Upper lobe of left lung (tissue), 6 donors: ENCODE measurements at regions not wholly inside any gene's neighbourhood (a gene's known extent, or its start where the extent isn't known, plus 50 kb on each side); places are given as distances from the start of the nearest gene placed in this dataset.

Experiments
- ATAC-seq, 2 donors: fragments of 200-7000 bp; cut with Tn5 transposase; one replicate each; pipeline ENCODE4 v1.9.1; 2022; ENCODE audit warnings: mild to moderate bottlenecking in 2 of 2, moderate library complexity in 2 of 2; ENCODE audit not compliant: low FRiP score in 2 of 2
- DNase-seq, 2 donors: peaks; one replicate each; pipeline ENCODE4 v3.0.0-alpha.2; 2019 to 2020
- H3K27ac ChIP-seq, 4 donors: fragments of 200-600 bp; sonication (generic); one replicate each; pipeline ENCODE4 v1.5.1; 2016 to 2019
- H3K27me3 ChIP-seq, 4 donors: fragments of 200-600 bp; sonication (generic); one replicate each; pipeline ENCODE4 v1.5.1; 2017 to 2019
- H3K36me3 ChIP-seq, 4 donors: fragments of 200-600 bp; sonication (generic); one replicate each; pipeline ENCODE4 v1.5.1; 2016 to 2019
- H3K4me1 ChIP-seq, 4 donors: fragments of 200-600 bp; sonication (generic); one replicate each; pipeline ENCODE4 v1.5.1; 2018 to 2019
- H3K4me3 ChIP-seq, 4 donors: fragments of 200-600 bp; sonication (generic); one replicate each; pipeline ENCODE4 v1.5.1; 2017 to 2019; ENCODE audit warnings: mild to moderate bottlenecking in 2 of 4, moderate library complexity in 1 of 4
- H3K9me3 ChIP-seq, 4 donors: fragments of 200-600 bp; sonication (generic); one replicate each; pipeline ENCODE4 v1.5.1; 2018 to 2019
- EP300 ChIP-seq, 4 donors: sonication (generic); formaldehyde crosslinking; IDR thresholded peaks; one replicate each; pipeline ENCODE4 v1.5.1; 2017; ENCODE audit warnings: antibody characterized with exemption in 4 of 4, control low read depth in 2 of 4
- POLR2A ChIP-seq, 4 donors: fragments of 450-650 bp; IDR thresholded peaks; one replicate each; pipeline ENCODE4 v1.5.1; 2016 to 2017; ENCODE audit warnings: antibody characterized with exemption in 4 of 4, mild to moderate bottlenecking in 2 of 4
- POLR2AphosphoS5 ChIP-seq, 2 donors: sonication (generic); formaldehyde crosslinking; IDR thresholded peaks; one replicate each; pipeline ENCODE4 v1.5.1; 2017; ENCODE audit warnings: antibody characterized with exemption in 2 of 2
- WGBS, 2 donors: methylation state at CpG; one replicate each; pipeline ENCODE4 v1.1.5; 2017 to 2018; 5-methylcytosine and 5-hydroxymethylcytosine counted together
- TF ChIP-seq, protein P1 (sequence below), 6 experiments: fragments of 450-650 bp in 4 of 6; fragments of 200-600 bp in 2 of 6; sonication (generic) in 2 of 6; IDR thresholded peaks; one replicate each; pipeline ENCODE4 v1.5.1; 2016 to 2019; ENCODE audit warnings: antibody characterized with exemption in 6 of 6
- donor health status: DM: no; HTN: no; CAD: no; lungs with moderate emphysema.
- donor health status: DM: no; HTN: yes; CAD: no; lungs with severe emphysema.

DNA sequence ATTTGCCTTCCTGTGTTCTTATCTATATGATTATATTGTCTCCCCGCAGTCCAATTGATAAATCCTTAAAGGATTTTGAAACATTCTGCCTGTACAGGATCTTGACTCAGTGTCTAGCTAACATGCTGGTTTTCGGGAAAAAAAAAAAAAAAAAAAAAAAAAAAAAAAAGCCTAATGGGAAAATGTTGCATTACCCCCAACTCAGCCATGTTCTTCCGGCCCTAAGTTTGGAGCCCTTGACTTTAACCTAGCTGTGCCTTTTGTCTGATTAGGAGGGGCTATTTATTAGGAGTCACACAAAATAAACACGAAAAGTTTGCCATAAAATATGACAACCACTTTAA, 244.4 kb upstream of the TCF21 start:
- no peak overlapping the region for H3K27ac ChIP-seq
- WGBS, 2 donors = 64 to 70% methylated on average over 4 of the region's 4 CpGs
- no peaks in the 10 kb centered on the region for H3K4me1 ChIP-seq
- H3K27me3 ChIP-seq = no peaks in the 10 kb centered on the region
- no peaks in the 10 kb centered on the region for H3K9me3 ChIP-seq
- ATAC-seq (no peak), DNase-seq (no peak)
- no peak for TF ChIP-seq POLR2AphosphoS5 (IDR thresholded peaks at IDR 0.05)
- no peak for TF ChIP-seq EP300 (IDR thresholded peaks at IDR 0.05)
- TF ChIP-seq, protein P1, sequence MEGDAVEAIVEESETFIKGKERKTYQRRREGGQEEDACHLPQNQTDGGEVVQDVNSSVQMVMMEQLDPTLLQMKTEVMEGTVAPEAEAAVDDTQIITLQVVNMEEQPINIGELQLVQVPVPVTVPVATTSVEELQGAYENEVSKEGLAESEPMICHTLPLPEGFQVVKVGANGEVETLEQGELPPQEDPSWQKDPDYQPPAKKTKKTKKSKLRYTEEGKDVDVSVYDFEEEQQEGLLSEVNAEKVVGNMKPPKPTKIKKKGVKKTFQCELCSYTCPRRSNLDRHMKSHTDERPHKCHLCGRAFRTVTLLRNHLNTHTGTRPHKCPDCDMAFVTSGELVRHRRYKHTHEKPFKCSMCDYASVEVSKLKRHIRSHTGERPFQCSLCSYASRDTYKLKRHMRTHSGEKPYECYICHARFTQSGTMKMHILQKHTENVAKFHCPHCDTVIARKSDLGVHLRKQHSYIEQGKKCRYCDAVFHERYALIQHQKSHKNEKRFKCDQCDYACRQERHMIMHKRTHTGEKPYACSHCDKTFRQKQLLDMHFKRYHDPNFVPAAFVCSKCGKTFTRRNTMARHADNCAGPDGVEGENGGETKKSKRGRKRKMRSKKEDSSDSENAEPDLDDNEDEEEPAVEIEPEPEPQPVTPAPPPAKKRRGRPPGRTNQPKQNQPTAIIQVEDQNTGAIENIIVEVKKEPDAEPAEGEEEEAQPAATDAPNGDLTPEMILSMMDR (IDR thresholded peaks at IDR 0.05) = no peak
- no peak for TF ChIP-seq POLR2A (IDR thresholded peaks at IDR 0.05)
- H3K36me3 ChIP-seq = no peaks in the 10 kb centered on the region
- no peak overlapping the region for H3K4me3 ChIP-seq

DNA sequence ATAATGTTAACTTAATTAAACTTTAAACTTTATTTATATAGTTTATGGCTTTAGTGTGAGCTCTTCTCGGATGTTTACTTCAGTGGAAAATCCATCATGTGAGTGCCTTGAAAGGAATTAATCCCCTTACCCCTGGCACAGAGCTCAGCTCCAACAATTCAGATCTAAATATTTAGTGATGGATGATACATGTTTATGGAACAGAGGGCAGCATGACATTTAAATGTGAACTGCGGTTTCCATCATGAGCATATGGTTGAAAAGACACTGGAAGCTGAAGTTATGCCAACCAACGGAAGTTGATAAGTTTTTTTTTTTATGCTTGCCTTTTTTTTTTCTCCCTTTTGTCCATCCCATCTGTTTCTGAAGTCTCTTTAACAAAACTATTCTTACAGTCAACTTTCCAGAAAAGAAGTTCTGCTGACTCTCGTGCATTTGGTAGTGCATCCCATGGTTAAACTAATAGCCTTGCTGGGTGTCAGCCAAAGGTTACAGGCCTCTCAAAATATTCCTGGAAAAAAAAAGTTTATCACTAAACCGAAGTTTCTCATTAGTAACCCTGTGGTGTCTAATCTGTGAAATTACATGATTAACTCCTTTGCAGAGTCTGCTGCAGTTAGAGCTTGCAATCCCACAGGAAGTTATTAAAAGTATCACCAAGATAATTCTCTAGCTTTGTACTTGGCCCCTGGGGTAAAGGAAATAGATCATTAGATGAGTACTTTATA, 243.9 kb upstream of the TCF21 start:
- ATAC-seq = peak in 1 of 2 donors; percentile 39
- TF ChIP-seq, protein P1 (IDR thresholded peaks at IDR 0.05) = no peak
- TF ChIP-seq EP300 (IDR thresholded peaks at IDR 0.05) (no peak), POLR2AphosphoS5 (IDR thresholded peaks at IDR 0.05) (no peak), POLR2A (IDR thresholded peaks at IDR 0.05) (no peak)
- no peak for DNase-seq
- H3K36me3 ChIP-seq = no peaks in the 10 kb centered on the region
- H3K4me3 ChIP-seq = no peak overlapping the region
- H3K9me3 ChIP-seq = no peaks in the 10 kb centered on the region
- H3K27me3 ChIP-seq = no peaks in the 10 kb centered on the region
- 28 to 54% methylated on average over 5 of the region's 5 CpGs for WGBS, 2 donors
- no peak overlapping the region for H3K27ac ChIP-seq
- no peaks in the 10 kb centered on the region for H3K4me1 ChIP-seq

DNA sequence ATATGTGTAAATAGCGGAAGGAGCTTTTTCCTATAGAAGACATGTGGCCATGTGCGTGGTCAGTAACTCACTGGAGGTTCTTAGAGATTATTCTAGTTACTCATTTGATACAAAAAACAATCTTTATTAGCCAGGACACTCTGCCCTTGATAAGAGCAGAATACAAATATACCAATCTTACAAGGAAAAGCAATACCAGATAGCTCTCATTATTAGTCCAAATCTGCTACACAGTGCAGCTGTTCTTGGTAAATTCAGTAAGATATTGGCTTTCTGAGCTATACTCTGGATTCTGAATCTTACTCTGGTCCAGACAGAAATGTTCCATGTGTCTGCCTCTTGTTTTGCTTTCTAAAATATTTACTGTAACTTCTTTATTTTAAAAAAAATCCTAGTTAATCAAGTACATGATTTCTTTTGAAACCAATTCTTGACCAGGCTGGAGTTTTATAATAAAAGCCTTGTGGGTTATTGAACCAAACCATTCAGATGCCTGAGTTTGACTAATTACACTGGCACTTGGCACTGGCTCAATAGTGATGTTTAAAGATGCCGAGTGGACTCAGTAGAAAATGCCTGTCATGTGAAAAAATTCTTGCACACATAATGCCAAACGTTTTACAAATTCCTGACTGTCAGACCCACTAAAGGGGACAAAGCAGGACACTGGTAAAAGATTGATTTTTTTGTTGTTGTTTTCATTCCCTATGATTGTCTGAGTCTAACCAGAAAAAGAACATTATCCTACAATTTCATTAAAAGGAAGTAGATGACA, 242.8 kb upstream of the TCF21 start:
- Histone ChIP-seq H3K36me3 (no peaks in the 10 kb centered on the region), H3K4me3 (no peak overlapping the region), H3K9me3 (no peaks in the 10 kb centered on the region), H3K27ac (no peak overlapping the region), H3K27me3 (no peaks in the 10 kb centered on the region), H3K4me1 (no peaks in the 10 kb centered on the region)
- 45 to 48% methylated on average over 4 of the region's 4 CpGs for WGBS, 2 donors
- ATAC-seq = no peak
- DNase-seq = no peak
- TF ChIP-seq POLR2A (IDR thresholded peaks at IDR 0.05) (no peak), POLR2AphosphoS5 (IDR thresholded peaks at IDR 0.05) (no peak), EP300 (IDR thresholded peaks at IDR 0.05) (no peak)
- TF ChIP-seq, protein P1 (IDR thresholded peaks at IDR 0.05) = no peak

DNA sequence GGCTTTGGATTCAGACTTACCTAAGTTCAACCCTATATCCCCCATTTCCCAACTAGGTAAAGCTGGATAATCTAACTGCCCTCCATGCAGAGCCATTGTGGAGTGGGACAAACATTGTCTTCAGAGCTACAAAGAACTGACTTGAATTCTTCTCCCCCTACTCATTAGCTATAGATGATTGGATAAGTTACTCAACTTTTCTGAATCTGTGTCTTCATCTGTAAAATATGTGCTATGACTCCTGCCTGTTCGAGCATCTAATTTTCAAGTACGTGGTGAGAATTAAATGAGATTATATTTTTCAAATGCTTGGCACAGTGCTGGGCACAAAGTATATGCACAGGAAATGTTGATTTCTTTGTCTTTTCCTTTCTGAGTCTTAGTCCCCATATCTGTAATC, 240.3 kb upstream of the TCF21 start:
- Histone ChIP-seq H3K27ac (no peak overlapping the region), H3K4me3 (no peak overlapping the region), H3K4me1 (no peaks in the 10 kb centered on the region), H3K36me3 (no peaks in the 10 kb centered on the region), H3K27me3 (no peaks in the 10 kb centered on the region), H3K9me3 (no peaks in the 10 kb centered on the region)
- DNase-seq = no peak
- no peak for ATAC-seq
- WGBS, 2 donors = 95 to 96% methylated on average over 2 of the region's 2 CpGs
- TF ChIP-seq POLR2AphosphoS5 (IDR thresholded peaks at IDR 0.05) = no peak
- TF ChIP-seq POLR2A (IDR thresholded peaks at IDR 0.05) = no peak
- TF ChIP-seq EP300 (IDR thresholded peaks at IDR 0.05) = no peak
- TF ChIP-seq, protein P1 (IDR thresholded peaks at IDR 0.05) = no peak
